GM12872 (cell line): ENCODE measurements at regions not wholly inside any gene's neighbourhood (a gene's known extent, or its start where the extent isn't known, plus 50 kb on each side); places are given as distances from the start of the nearest gene placed in this dataset.

Source experiments
- CTCF ChIP-seq: IDR thresholded peaks from 3 replicates; pipeline ENCODE4 v1.5.1; 2011; ENCODE audit warnings: low read depth, mild to moderate bottlenecking, low read length, moderate library complexity; ENCODE audit not compliant: insufficient read depth

DNA sequence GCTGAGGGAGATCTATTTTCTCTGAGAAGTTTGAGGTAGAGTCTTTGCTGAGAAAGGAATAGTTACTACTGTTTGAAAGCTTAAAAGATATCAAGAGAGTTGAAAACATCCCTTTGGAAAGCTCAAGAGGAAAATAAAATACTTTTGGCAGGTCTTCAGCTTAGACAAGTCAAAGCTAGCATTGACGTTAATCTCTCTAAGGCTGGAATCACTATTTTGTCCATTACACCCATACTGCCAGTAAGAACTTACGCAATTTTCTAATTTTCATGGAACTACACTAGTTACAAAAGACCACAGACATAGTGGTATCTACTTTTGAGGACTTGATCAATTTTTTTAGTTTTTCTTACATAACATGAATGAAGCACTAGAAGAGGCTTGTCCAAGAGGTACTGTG, 494.9 kb downstream of the PSAT1 start:
- no peak for TF ChIP-seq CTCF

- no peak for TF ChIP-seq CTCF
These were observed 495.8 kb downstream of the PSAT1 start for GRCh38 chr9:78792745-78793144.

DNA sequence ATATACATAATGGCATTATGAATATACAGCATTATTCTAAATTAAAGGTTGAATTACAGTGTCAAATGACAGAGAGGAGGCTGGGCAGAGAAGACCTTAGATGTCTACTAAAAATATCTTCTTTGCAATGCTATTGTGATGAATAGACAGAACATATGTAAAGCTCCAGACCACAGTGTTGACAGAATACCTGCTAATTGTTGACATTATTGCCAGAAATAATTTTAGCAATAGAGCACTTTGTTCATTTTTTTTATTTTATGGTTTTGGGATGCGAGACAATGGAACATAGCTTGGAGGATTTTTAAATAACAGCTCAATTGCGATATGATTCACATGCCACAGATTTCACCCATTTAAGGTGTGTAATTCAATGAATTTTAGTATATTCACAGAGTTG, 508.8 kb downstream of the PSAT1 start:
- TF ChIP-seq CTCF, result no peak

GRCh38 chr9:78806492-78807160, 509.7 kb downstream of the PSAT1 start:
- no peak for TF ChIP-seq CTCF

- TF ChIP-seq CTCF, result no peak
These were observed 510.4 kb downstream of the PSAT1 start for GRCh38 chr9:78807286-78807685.

DNA sequence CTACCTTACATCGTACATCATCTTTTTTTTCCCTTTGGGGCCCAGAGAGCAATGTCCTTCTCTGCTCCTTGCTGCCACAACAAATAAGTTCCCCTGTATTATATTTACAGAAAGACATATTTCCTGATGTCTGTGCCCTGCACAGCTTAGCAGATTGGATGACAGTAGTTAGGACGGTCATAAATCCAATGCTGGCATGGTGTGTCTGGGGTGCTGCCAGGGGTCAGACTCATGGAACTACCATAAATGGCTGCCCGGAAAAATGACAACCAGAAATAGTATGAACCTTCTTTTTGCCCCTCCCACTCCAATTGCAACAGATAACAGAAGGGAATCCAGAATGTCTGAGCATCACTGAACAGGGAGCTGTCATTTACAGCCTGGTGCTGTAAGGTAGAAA, 511.1 kb downstream of the PSAT1 start:
- TF ChIP-seq CTCF, result no peak

GRCh38 chr9:78811622-78812276, 514.8 kb downstream of the PSAT1 start:
- TF ChIP-seq CTCF, result no peak

DNA sequence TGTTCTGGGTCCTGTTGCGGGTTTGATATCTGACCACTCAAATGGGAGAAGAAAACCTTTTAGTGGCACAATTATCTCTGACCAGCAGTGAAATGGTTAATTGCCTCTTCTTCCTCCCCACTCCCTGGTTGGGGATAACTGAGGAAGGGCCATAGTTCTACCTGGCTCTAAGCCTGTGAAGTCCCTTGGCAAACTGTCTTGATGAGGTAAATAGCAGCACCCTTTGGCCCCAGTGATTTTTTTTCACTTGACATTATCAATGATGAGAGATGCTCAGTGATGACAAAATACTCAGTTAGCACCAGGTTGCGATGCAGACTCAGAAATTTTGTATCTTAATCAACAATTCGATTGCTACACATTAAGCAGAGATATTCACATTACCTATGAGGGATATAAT, 515.7 kb downstream of the PSAT1 start:
- TF ChIP-seq CTCF, result no peak
